Pons (tissue), 1 donor: ENCODE measurements at regions not wholly inside any gene's neighbourhood (a gene's known extent, or its start where the extent isn't known, plus 50 kb on each side); places are given as distances from the start of the nearest gene placed in this dataset.

Source experiments
- DNase-seq: peaks from one replicate; pipeline ENCODE4 v3.0.0-alpha.2; 2016; ENCODE audit warnings: low spot score

GRCh38 chr7:46428295-46428694 lies 507.2 kb upstream of the IGFBP3 start:
- DNase-seq: no peak

GRCh38 chr7:46424934-46425333 lies 503.9 kb upstream of the IGFBP3 start:
- no peak for DNase-seq

GRCh38 chr7:46421441-46422230 lies 500.6 kb upstream of the IGFBP3 start:
- no peak for DNase-seq

- DNase-seq: no peak
These were observed 493.9 kb upstream of the IGFBP3 start for GRCh38 chr7:46414946-46415345.

- DNase-seq: no peak
These were observed 490.2 kb upstream of the IGFBP3 start for GRCh38 chr7:46411236-46411635.

- no peak for DNase-seq
These were observed 486.1 kb upstream of the IGFBP3 start for GRCh38 chr7:46407125-46407524.

GRCh38 chr7:46397591-46397990 lies 476.5 kb upstream of the IGFBP3 start:
- no peak for DNase-seq

- DNase-seq: no peak
These were observed 475.4 kb upstream of the IGFBP3 start for GRCh38 chr7:46396481-46396880.

- no peak for DNase-seq
These were observed 472.1 kb upstream of the IGFBP3 start for GRCh38 chr7:46393142-46393541.

- peak; percentile 3 for DNase-seq
These were observed 470.4 kb upstream of the IGFBP3 start for GRCh38 chr7:46391231-46392201.

GRCh38 chr7:46390042-46390441 lies 469.0 kb upstream of the IGFBP3 start:
- DNase-seq: no peak

GRCh38 chr7:46389146-46389545 lies 468.1 kb upstream of the IGFBP3 start:
- DNase-seq: no peak

- no peak for DNase-seq
These were observed 466.6 kb upstream of the IGFBP3 start for GRCh38 chr7:46387646-46388045.

- no peak for DNase-seq
These were observed 465.6 kb upstream of the IGFBP3 start for GRCh38 chr7:46386428-46387399.

GRCh38 chr7:46385662-46386309 lies 464.7 kb upstream of the IGFBP3 start:
- DNase-seq: no peak

GRCh38 chr7:46383605-46384004 lies 462.5 kb upstream of the IGFBP3 start:
- DNase-seq: no peak

- DNase-seq: no peak
These were observed 449.0 kb upstream of the IGFBP3 start for GRCh38 chr7:46369933-46370654.

- no peak for DNase-seq
These were observed 447.8 kb upstream of the IGFBP3 start for GRCh38 chr7:46368871-46369270.

GRCh38 chr7:46366526-46366925 lies 445.5 kb upstream of the IGFBP3 start:
- no peak for DNase-seq

- DNase-seq: no peak
These were observed 442.6 kb upstream of the IGFBP3 start for GRCh38 chr7:46363688-46364087.

- DNase-seq: no peak
These were observed 439.7 kb upstream of the IGFBP3 start for GRCh38 chr7:46360811-46361210.
